ENCODE measurements at regions not wholly inside any gene's neighbourhood (a gene's known extent, or its start where the extent isn't known, plus 50 kb on each side); places are given as distances from the start of the nearest gene placed in this dataset.

- no peaks in the 10 kb centered on the region for H3K27me3 Mint-ChIP-seq (ENCODE audit: low read depth)
- H3K9me3 Mint-ChIP-seq, result no peaks in the 10 kb centered on the region
- no peak overlapping the region for H3K4me3 Mint-ChIP-seq
- DNase-seq (no peak), ATAC-seq (replicated peaks in 1 of 2) (no peak)
- H3K4me1 Mint-ChIP-seq (ENCODE audit: low read depth), result peaks cover 7% of the 10 kb centered on the region
- H3K27ac Mint-ChIP-seq, result peak overlapping the region; percentile 2
- H3K36me3 Mint-ChIP-seq (ENCODE audit: insufficient read depth in 2 of 2), result no peaks in the 10 kb centered on the region
Measured at GRCh38 chr14:65234752-65235361, 132.5 kb upstream of the MAX start.

- ATAC-seq (replicated peaks in 1 of 2) (no peak), DNase-seq (no peak)
- Mint-ChIP-seq H3K36me3 (ENCODE audit: insufficient read depth in 2 of 2) (no peaks in the 10 kb centered on the region), H3K4me3 (no peak overlapping the region), H3K27me3 (ENCODE audit: low read depth) (no peaks in the 10 kb centered on the region), H3K9me3 (no peaks in the 10 kb centered on the region), H3K27ac (no peak overlapping the region), H3K4me1 (ENCODE audit: low read depth) (peaks cover 6% of the 10 kb centered on the region)
Measured at GRCh38 chr14:65237023-65237814, 134.9 kb upstream of the MAX start.

GRCh38 chr14:65237941-65238340 lies 135.6 kb upstream of the MAX start:
- H3K4me3 Mint-ChIP-seq, result no peak overlapping the region
- ATAC-seq (replicated peaks in 1 of 2) (no peak), DNase-seq (no peak)
- no peak overlapping the region for H3K27ac Mint-ChIP-seq
- no peaks in the 10 kb centered on the region for H3K36me3 Mint-ChIP-seq (ENCODE audit: insufficient read depth in 2 of 2)
- no peaks in the 10 kb centered on the region for H3K9me3 Mint-ChIP-seq
- H3K4me1 Mint-ChIP-seq (ENCODE audit: low read depth), result peaks cover 6% of the 10 kb centered on the region
- H3K27me3 Mint-ChIP-seq (ENCODE audit: low read depth), result no peaks in the 10 kb centered on the region

GRCh38 chr14:65238456-65238855 lies 136.1 kb upstream of the MAX start:
- no peaks in the 10 kb centered on the region for H3K27me3 Mint-ChIP-seq (ENCODE audit: low read depth)
- no peak for DNase-seq
- H3K4me3 Mint-ChIP-seq, result no peak overlapping the region
- H3K9me3 Mint-ChIP-seq, result no peaks in the 10 kb centered on the region
- peaks cover 6% of the 10 kb centered on the region for H3K4me1 Mint-ChIP-seq (ENCODE audit: low read depth)
- H3K27ac Mint-ChIP-seq, result no peak overlapping the region
- H3K36me3 Mint-ChIP-seq (ENCODE audit: insufficient read depth in 2 of 2), result no peaks in the 10 kb centered on the region
- no peak for ATAC-seq (replicated peaks in 1 of 2)

GRCh38 chr14:65239143-65239937 lies 137.0 kb upstream of the MAX start:
- ATAC-seq (replicated peaks in 1 of 2) (no peak), DNase-seq (no peak)
- H3K27me3 Mint-ChIP-seq (ENCODE audit: low read depth), result no peaks in the 10 kb centered on the region
- H3K27ac Mint-ChIP-seq, result no peak overlapping the region
- H3K4me1 Mint-ChIP-seq (ENCODE audit: low read depth), result peaks cover 6% of the 10 kb centered on the region
- H3K36me3 Mint-ChIP-seq (ENCODE audit: insufficient read depth in 2 of 2), result no peaks in the 10 kb centered on the region
- H3K9me3 Mint-ChIP-seq, result no peaks in the 10 kb centered on the region
- no peak overlapping the region for H3K4me3 Mint-ChIP-seq

- DNase-seq (no peak), ATAC-seq (replicated peaks in 1 of 2) (no peak)
- H3K4me1 Mint-ChIP-seq (ENCODE audit: low read depth), result peaks cover 6% of the 10 kb centered on the region
- no peaks in the 10 kb centered on the region for H3K36me3 Mint-ChIP-seq (ENCODE audit: insufficient read depth in 2 of 2)
- no peaks in the 10 kb centered on the region for H3K9me3 Mint-ChIP-seq
- no peak overlapping the region for H3K27ac Mint-ChIP-seq
- no peaks in the 10 kb centered on the region for H3K27me3 Mint-ChIP-seq (ENCODE audit: low read depth)
- no peak overlapping the region for H3K4me3 Mint-ChIP-seq
Measured at GRCh38 chr14:65239938-65240296, 137.6 kb upstream of the MAX start.

GRCh38 chr14:65241125-65241752 lies 138.9 kb upstream of the MAX start:
- Mint-ChIP-seq H3K9me3 (no peaks in the 10 kb centered on the region), H3K36me3 (ENCODE audit: insufficient read depth in 2 of 2) (no peaks in the 10 kb centered on the region), H3K27ac (no peak overlapping the region), H3K27me3 (ENCODE audit: low read depth) (no peaks in the 10 kb centered on the region), H3K4me3 (no peak overlapping the region), H3K4me1 (ENCODE audit: low read depth) (peaks cover 11% of the 10 kb centered on the region)
- ATAC-seq (replicated peaks in 1 of 2) (no peak), DNase-seq (no peak)

- Mint-ChIP-seq H3K4me3 (no peak overlapping the region), H3K27ac (no peak overlapping the region), H3K9me3 (peaks cover 0 to under 1% of the 10 kb centered on the region in 2 donors), H3K4me1 (ENCODE audit: low read depth) (peaks cover 11% of the 10 kb centered on the region), H3K36me3 (ENCODE audit: insufficient read depth in 2 of 2) (no peaks in the 10 kb centered on the region), H3K27me3 (ENCODE audit: low read depth) (no peaks in the 10 kb centered on the region)
- ATAC-seq (replicated peaks in 1 of 2), result no peak
- DNase-seq, result no peak
Measured at GRCh38 chr14:65242732-65243134, 140.4 kb upstream of the MAX start.

GRCh38 chr14:65243766-65244442 lies 141.6 kb upstream of the MAX start:
- H3K9me3 Mint-ChIP-seq, result peaks cover 0 to 3% of the 10 kb centered on the region in 2 donors
- DNase-seq, result peak in 1 of 2 donors; percentile 20
- H3K4me3 Mint-ChIP-seq, result no peak overlapping the region
- H3K27me3 Mint-ChIP-seq (ENCODE audit: low read depth), result no peaks in the 10 kb centered on the region
- no peaks in the 10 kb centered on the region for H3K36me3 Mint-ChIP-seq (ENCODE audit: insufficient read depth in 2 of 2)
- H3K4me1 Mint-ChIP-seq (ENCODE audit: low read depth), result peaks cover 11% of the 10 kb centered on the region
- H3K27ac Mint-ChIP-seq, result no peak overlapping the region
- ATAC-seq (replicated peaks in 1 of 2), result peak in 1 of 2 donors; percentile 50

GRCh38 chr14:65249471-65250161 lies 147.3 kb upstream of the MAX start:
- Mint-ChIP-seq H3K36me3 (ENCODE audit: insufficient read depth in 2 of 2) (peaks cover 0 to 2% of the 10 kb centered on the region in 2 donors), H3K27ac (no peak overlapping the region), H3K9me3 (peaks cover 0 to 3% of the 10 kb centered on the region in 2 donors), H3K27me3 (ENCODE audit: low read depth) (no peaks in the 10 kb centered on the region), H3K4me1 (ENCODE audit: low read depth) (peaks cover 6% of the 10 kb centered on the region), H3K4me3 (no peak overlapping the region)
- no peak for ATAC-seq (replicated peaks in 1 of 2)
- DNase-seq, result no peak

- H3K9me3 Mint-ChIP-seq, result peaks cover 0 to 3% of the 10 kb centered on the region in 2 donors
- H3K4me1 Mint-ChIP-seq (ENCODE audit: low read depth), result peaks cover 11% of the 10 kb centered on the region
- ATAC-seq (replicated peaks in 1 of 2) (no peak), DNase-seq (no peak)
- H3K4me3 Mint-ChIP-seq, result no peak overlapping the region
- no peak overlapping the region for H3K27ac Mint-ChIP-seq
- no peaks in the 10 kb centered on the region for H3K27me3 Mint-ChIP-seq (ENCODE audit: low read depth)
- peaks cover 0 to 2% of the 10 kb centered on the region in 2 donors for H3K36me3 Mint-ChIP-seq (ENCODE audit: insufficient read depth in 2 of 2)
Measured at GRCh38 chr14:65250162-65250495, 147.8 kb upstream of the MAX start.

GRCh38 chr14:65251213-65251612 lies 148.9 kb upstream of the MAX start:
- Mint-ChIP-seq H3K9me3 (peaks cover 0 to 3% of the 10 kb centered on the region in 2 donors), H3K4me3 (no peak overlapping the region), H3K4me1 (ENCODE audit: low read depth) (peaks cover 16% of the 10 kb centered on the region), H3K27ac (no peak overlapping the region), H3K36me3 (ENCODE audit: insufficient read depth in 2 of 2) (peaks cover 0 to 2% of the 10 kb centered on the region in 2 donors), H3K27me3 (ENCODE audit: low read depth) (no peaks in the 10 kb centered on the region)
- ATAC-seq (replicated peaks in 1 of 2) (no peak), DNase-seq (no peak)
